ENCODE measurements at regions not wholly inside any gene's neighbourhood (a gene's known extent, or its start where the extent isn't known, plus 50 kb on each side); places are given as distances from the start of the nearest gene placed in this dataset.
A peak's percentile ranks its signal among the peaks of the same experiment; 100 is the strongest.

- H3K23ac ChIP-seq (ENCODE audit: insufficient read length): no peak overlapping the region
- TF ChIP-seq POU5F1 (IDR thresholded peaks at IDR 0.05; ENCODE audit: low read depth, low read length) (no peak), NRF1 (IDR thresholded peaks at IDR 0.05; ENCODE audit: low read depth, low read length) (no peak), HDAC6 (IDR thresholded peaks at IDR 0.05; ENCODE audit: low read depth, low read length) (no peak), CHD2 (IDR thresholded peaks at IDR 0.05; ENCODE audit: low read length) (no peak), NANOG (IDR thresholded peaks at IDR 0.05; ENCODE audit: insufficient read depth, low read depth, low read length, poor library complexity, severe bottlenecking) (no peak), SIRT6 (IDR thresholded peaks at IDR 0.05; ENCODE audit: low read length) (no peak)
Measured at GRCh38 chr2:39919511-39920306, 140.7 kb upstream of the THUMPD2 start.

More at GRCh38 chr2:39919511-39920306, 140.7 kb upstream of the THUMPD2 start:
- H3K4me1 ChIP-seq (replicated peaks in 1 of 4; ENCODE audit: control insufficient read depth in 3 of 4, insufficient read depth in 4 of 4, low read length in 3 of 4): peaks cover 0 to 8% (median 2%) of the 10 kb centered on the region in 4 experiments; a peak in 2 of 7 replicates
- H3K27ac ChIP-seq (ENCODE audit: low read depth, low read length): no peak overlapping the region
- H2BK5ac ChIP-seq (ENCODE audit: low read depth, low read length): no peak overlapping the region
- H3K4me2 ChIP-seq (ENCODE audit: insufficient read depth in 1 of 2, low read depth in 2 of 2, low read length in 2 of 2): no peak overlapping the region
- no peaks in the 10 kb centered on the region for H3K9me3 ChIP-seq (ENCODE audit: insufficient read depth in 2 of 2, low read depth in 1 of 2, low read length in 1 of 2)
- H3K9ac ChIP-seq (replicated peaks in 1 of 4; ENCODE audit: extremely low read depth in 1 of 4, low read depth in 3 of 4, low read length in 3 of 4): no peak overlapping the region
- DNase-seq (ENCODE audit: low read depth in 1 of 2, low spot score in 2 of 2) (no peak), FAIRE-seq (no peak)
- ChIA-PET CTCF (ENCODE audit: partially characterized antibody) (interaction anchor here (0.7 to 1.4 kb wide), 6 partner anchors 9 to 834 kb away, joined by 3 to 4 read pairs (median 3); no protein-coding TSS in a partner anchor), POLR2A (ENCODE audit: partially characterized antibody) (no interaction called here)
- no peaks in the 10 kb centered on the region for H4K20me1 ChIP-seq (replicated peaks in 1 of 2; ENCODE audit: control insufficient read depth in 1 of 2, insufficient read depth in 2 of 2, low read length in 2 of 2)
- H2BK120ac ChIP-seq (replicated peaks; ENCODE audit: low read depth, low read length): no peak overlapping the region
- no peak overlapping the region for H2AFZ ChIP-seq (ENCODE audit: low read length)
- H4K91ac ChIP-seq (replicated peaks; ENCODE audit: insufficient read length, low read length): peak overlapping the region; percentile 42
- no peak overlapping the region for H4K5ac ChIP-seq (ENCODE audit: insufficient read length, low read depth, low read length)
- H2BK12ac ChIP-seq (ENCODE audit: low read depth, low read length): peak overlapping the region; percentile 39; the same call in 1 of the 2 replicates
- H2BK20ac ChIP-seq (ENCODE audit: low read length): peak overlapping the region; percentile 6; the same call in 1 of the 2 replicates
- no peak overlapping the region for H3K4me3 ChIP-seq (ENCODE audit: extremely low read depth in 1 of 4, insufficient read depth in 2 of 4, low read depth in 3 of 4, low read length in 4 of 4)
- H3K14ac ChIP-seq (ENCODE audit: insufficient read length): no peak overlapping the region
- no peak overlapping the region for H2AK5ac ChIP-seq (ENCODE audit: low read depth, low read length)
- H4K8ac ChIP-seq (ENCODE audit: extremely low read depth, insufficient read depth, low read length): no peak overlapping the region
- H3K36me3 ChIP-seq (ENCODE audit: control insufficient read depth in 2 of 4, insufficient read depth in 4 of 4, low read length in 3 of 4): no peaks in the 10 kb centered on the region
- H3K56ac ChIP-seq (replicated peaks; ENCODE audit: insufficient read length, low read depth, low read length): no peak overlapping the region
- no peak overlapping the region for H3K18ac ChIP-seq (ENCODE audit: extremely low read depth, low read length)
- no peak overlapping the region for H3K4ac ChIP-seq (replicated peaks; ENCODE audit: insufficient read length, low read depth, low read length)
- WGBS, 2 experiments (ENCODE audit: extremely low coverage in 1 of 2, insufficient coverage in 1 of 2, insufficient read length in 1 of 2, insufficient replicate concordance in 2 of 2, low coverage in 1 of 2, low lambda C conversion rate in 2 of 2, missing lambda C conversion rate in 1 of 2): 88% methylated on average over 4 of the region's 5 CpGs; no CpG with 5 or more reads in 1 of the 2 experiments
- no peak overlapping the region for H2BK15ac ChIP-seq (ENCODE audit: low read length)
- H3K27me3 ChIP-seq (replicated peaks in 1 of 4; ENCODE audit: control insufficient read depth in 3 of 4, extremely low read depth in 1 of 4, insufficient read depth in 3 of 4, low read length in 3 of 4): no peaks in the 10 kb centered on the region
- H3K79me1 ChIP-seq (ENCODE audit: low read depth, low read length): no peaks in the 10 kb centered on the region
- H3K79me2 ChIP-seq (ENCODE audit: control insufficient read depth in 1 of 2, insufficient read depth in 2 of 2, low read length in 2 of 2): no peaks in the 10 kb centered on the region
- H3K23me2 ChIP-seq (ENCODE audit: low read depth, low read length): no peaks in the 10 kb centered on the region

Measured in H1 (cell line).